ENCODE measurements at regions not wholly inside any gene's neighbourhood (a gene's known extent, or its start where the extent isn't known, plus 50 kb on each side); places are given as distances from the start of the nearest gene placed in this dataset.

DNA sequence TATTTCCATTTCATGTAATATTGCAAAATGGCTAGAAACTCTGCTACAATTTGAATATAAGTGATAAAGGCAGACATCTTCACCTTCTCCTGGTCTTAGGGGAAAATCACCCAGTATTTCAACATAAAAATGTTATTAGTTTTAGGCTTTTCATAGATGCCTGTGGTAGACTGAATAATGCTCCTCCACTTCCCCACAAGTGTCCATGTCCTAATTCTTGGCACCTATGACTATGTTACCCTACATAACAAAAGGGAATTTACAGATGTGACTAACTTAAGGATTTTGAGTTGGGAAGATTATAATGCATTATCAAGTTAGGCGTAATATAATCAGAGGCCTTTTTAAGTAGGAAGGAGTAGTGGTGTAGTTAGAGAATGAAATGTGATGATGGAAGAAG is 196.4 kb downstream of the TMTC3 start:
- TF ChIP-seq, protein P1, sequence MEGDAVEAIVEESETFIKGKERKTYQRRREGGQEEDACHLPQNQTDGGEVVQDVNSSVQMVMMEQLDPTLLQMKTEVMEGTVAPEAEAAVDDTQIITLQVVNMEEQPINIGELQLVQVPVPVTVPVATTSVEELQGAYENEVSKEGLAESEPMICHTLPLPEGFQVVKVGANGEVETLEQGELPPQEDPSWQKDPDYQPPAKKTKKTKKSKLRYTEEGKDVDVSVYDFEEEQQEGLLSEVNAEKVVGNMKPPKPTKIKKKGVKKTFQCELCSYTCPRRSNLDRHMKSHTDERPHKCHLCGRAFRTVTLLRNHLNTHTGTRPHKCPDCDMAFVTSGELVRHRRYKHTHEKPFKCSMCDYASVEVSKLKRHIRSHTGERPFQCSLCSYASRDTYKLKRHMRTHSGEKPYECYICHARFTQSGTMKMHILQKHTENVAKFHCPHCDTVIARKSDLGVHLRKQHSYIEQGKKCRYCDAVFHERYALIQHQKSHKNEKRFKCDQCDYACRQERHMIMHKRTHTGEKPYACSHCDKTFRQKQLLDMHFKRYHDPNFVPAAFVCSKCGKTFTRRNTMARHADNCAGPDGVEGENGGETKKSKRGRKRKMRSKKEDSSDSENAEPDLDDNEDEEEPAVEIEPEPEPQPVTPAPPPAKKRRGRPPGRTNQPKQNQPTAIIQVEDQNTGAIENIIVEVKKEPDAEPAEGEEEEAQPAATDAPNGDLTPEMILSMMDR (IDR thresholded peaks at IDR 0.05): no peak
- TF ChIP-seq EP300 (IDR thresholded peaks at IDR 0.05) (no peak), POLR2A (IDR thresholded peaks at IDR 0.05) (no peak)
- intact Hi-C loops (cut with DNase I): no loop called here
- WGBS, 3 donors: 0 to 2% (median 0%) methylated on average over 1 of the region's 1 CpG

DNA sequence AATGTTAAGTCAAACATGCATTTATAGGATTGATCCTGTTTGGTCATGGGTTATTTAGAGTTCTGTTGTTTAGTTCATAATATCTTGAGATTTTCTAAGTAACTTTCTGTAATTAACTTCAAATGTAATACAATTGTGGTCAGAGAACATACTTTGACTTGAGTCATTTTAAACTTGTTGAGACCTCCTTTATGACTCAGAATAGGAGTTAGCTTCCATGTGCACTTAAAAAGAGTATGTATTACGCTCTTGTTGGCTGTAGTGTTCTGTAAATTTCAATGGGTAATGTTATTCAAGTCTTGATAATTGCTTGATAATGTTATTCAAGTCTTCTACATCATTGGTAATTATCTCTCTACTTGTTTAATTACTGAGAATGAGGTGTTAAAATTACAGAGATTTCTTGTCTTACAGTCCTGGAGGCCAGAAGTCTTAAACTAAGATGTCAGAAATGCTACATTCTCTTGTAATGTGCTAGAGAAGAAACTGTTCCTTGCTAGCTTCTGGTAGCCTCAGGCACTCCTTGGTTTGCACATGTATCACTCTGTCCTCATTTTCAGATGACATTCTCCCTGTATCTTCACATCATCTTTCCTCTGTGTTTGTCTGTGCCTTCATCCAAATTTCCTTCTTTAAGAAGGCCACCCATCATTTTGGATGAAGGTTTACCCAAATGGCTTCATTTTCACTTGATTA is 197.3 kb downstream of the TMTC3 start:
- intact Hi-C loops (cut with DNase I): no loop called here
- H3K36me3 ChIP-seq: no peaks in the 10 kb centered on the region
- no peaks in the 10 kb centered on the region for H3K9me3 ChIP-seq
- TF ChIP-seq POLR2A (IDR thresholded peaks at IDR 0.05) (no peak), EP300 (IDR thresholded peaks at IDR 0.05) (no peak)
- TF ChIP-seq, protein P1 (IDR thresholded peaks at IDR 0.05): no peak
- H3K27me3 ChIP-seq: no peaks in the 10 kb centered on the region
- no peak overlapping the region for H3K4me3 ChIP-seq
- 95 to 99% (median 98%) methylated on average over 1 of the region's 1 CpG for WGBS, 3 donors
- no peaks in the 10 kb centered on the region for H3K4me1 ChIP-seq (ENCODE audit: insufficient read depth)
- DNase-seq: no peak
- H3K27ac ChIP-seq: no peak overlapping the region

More for the DNA sequence above, 196.4 kb downstream of the TMTC3 start:
- H3K27ac ChIP-seq: no peak overlapping the region
- no peaks in the 10 kb centered on the region for H3K4me1 ChIP-seq (ENCODE audit: insufficient read depth)
- no peak overlapping the region for H3K4me3 ChIP-seq
- H3K27me3 ChIP-seq: no peaks in the 10 kb centered on the region
- no peaks in the 10 kb centered on the region for H3K36me3 ChIP-seq
- no peak for DNase-seq
- H3K9me3 ChIP-seq: no peaks in the 10 kb centered on the region

DNA sequence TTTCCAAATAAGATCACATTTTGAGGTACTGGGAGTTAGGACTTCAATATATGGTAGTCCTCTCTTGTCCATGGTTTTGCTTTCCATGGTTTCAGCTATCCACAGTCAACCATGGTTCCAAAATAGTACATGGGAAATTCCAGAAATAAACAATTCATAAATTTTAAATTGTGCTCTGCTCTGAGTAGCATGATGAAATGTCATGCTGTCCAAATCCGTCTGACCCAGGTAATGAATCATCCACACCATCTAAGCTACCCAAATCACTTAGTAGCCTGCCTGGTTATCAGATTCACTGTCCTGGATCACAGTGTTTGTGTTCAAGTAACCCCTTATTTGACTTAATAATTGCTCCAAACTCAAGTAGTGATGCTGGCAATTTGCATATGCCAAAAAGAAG is 197.9 kb downstream of the TMTC3 start:
- Histone ChIP-seq H3K36me3 (no peaks in the 10 kb centered on the region), H3K27me3 (no peaks in the 10 kb centered on the region), H3K4me3 (no peak overlapping the region), H3K4me1 (ENCODE audit: insufficient read depth) (no peaks in the 10 kb centered on the region), H3K9me3 (no peaks in the 10 kb centered on the region), H3K27ac (no peak overlapping the region)
- TF ChIP-seq, protein P1 (IDR thresholded peaks at IDR 0.05): no peak
- TF ChIP-seq EP300 (IDR thresholded peaks at IDR 0.05) (no peak), POLR2A (IDR thresholded peaks at IDR 0.05) (no peak)
- no peak for DNase-seq
- 67 to 93% (median 89%) methylated on average over 1 of the region's 1 CpG for WGBS, 3 donors
- intact Hi-C loops (cut with DNase I): no loop called here

DNA sequence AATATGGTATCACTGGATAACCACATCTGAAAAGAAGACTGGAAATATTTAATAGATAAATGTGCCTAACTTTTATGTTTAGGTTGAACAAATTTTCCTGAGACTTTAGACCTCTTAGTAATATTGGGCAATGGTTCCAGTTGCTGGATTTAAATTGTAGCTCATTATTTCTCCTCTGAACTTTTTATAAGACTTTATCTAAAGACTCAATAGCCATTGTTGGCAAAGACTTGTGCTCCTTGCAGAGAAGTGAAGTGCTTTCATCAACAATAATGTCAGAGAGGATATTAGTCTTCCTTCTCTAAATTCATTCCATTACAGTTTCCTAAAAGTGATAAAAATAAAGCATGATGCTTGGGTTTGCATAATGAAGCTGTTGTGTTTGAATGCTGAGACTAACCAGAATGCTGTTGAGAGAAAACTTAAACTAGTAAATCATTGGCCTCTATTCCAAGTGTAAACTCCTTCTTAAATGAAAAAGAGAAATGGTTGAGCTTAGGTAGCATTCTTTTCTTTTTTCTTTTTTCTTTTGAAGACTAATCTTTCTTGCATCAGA is 200.2 kb downstream of the TMTC3 start:
- intact Hi-C loops (cut with DNase I): no loop called here
- no peaks in the 10 kb centered on the region for H3K4me1 ChIP-seq (ENCODE audit: insufficient read depth)
- no peaks in the 10 kb centered on the region for H3K27me3 ChIP-seq
- DNase-seq: no peak
- no peak overlapping the region for H3K27ac ChIP-seq
- no peaks in the 10 kb centered on the region for H3K9me3 ChIP-seq
- H3K4me3 ChIP-seq: no peak overlapping the region
- no peaks in the 10 kb centered on the region for H3K36me3 ChIP-seq
- TF ChIP-seq EP300 (IDR thresholded peaks at IDR 0.05) (no peak), POLR2A (IDR thresholded peaks at IDR 0.05) (no peak)
- TF ChIP-seq, protein P1 (IDR thresholded peaks at IDR 0.05): no peak
